HCT116 (cell line): ENCODE measurements at regions not wholly inside any gene's neighbourhood (a gene's known extent, or its start where the extent isn't known, plus 50 kb on each side); places are given as distances from the start of the nearest gene placed in this dataset.

Experiments used
- ATAC-seq: fragments of 200-7000 bp; cut with Tn5 transposase; 2 replicates; pipeline ENCODE4 v1.9.1; 2020; ENCODE audit warnings: mild to moderate bottlenecking, moderate library complexity
- BruUV-seq: library from RNA; stranded (reverse); fragments of 400-500 nt; replicated peaks from 2 replicates; lab custom pipeline; 2021; lab: Mats Ljungman, UMichigan
- CTCF ChIA-PET: fragments of 300-600 bp; sonication (Branson Sonifier 250); formaldehyde crosslinking; loops from one replicate; lab custom pipeline; 2021; ENCODE audit warnings: antibody characterized with exemption; lab: Charles Lee
- POLR2A ChIA-PET: fragments of 300-600, 350-600 bp; sonication (Branson Sonifier 250); formaldehyde crosslinking; loops from one replicate; lab custom pipeline; 2021; ENCODE audit warnings: antibody characterized with exemption; lab: Charles Lee
- RAD21 ChIA-PET, 2 experiments: fragments of 300-600 bp; sonication (Branson Sonifier 250); formaldehyde crosslinking; loops; one replicate each; lab custom pipeline; 2023; ENCODE audit warnings: low total read pairs in 2 of 2; ENCODE audit not compliant: uncharacterized antibody in 2 of 2, unreplicated experiment in 2 of 2, low non-redundant PET in 1 of 2; lab: Charles Lee
- DNase-seq: peaks from one replicate; pipeline ENCODE4 v3.0.0-alpha.2; 2010; ENCODE audit warnings: low read depth, low spot score
- H2AFZ ChIP-seq: fragments of 200-600 bp; shearing (Covaris generic), sonication (generic); 2 replicates; pipeline ENCODE4 v1.6.1; 2017; ENCODE audit warnings: low read depth, mixed run types, mixed read lengths, antibody characterized with exemption, low read length; ENCODE audit not compliant: poor library complexity, severe bottlenecking
- H3K27ac ChIP-seq: 2 replicates; pipeline ENCODE4 v1.5.1; 2012; ENCODE audit warnings: low read depth, low read length
- H3K27me3 ChIP-seq: fragments of 200-600 bp; sonication (generic); 2 replicates; pipeline ENCODE4 v1.6.1; 2016; ENCODE audit warnings: mixed run types, low read length, mixed read lengths; ENCODE audit not compliant: insufficient read depth
- H3K36me3 ChIP-seq, 2 experiments: fragments of 200-500 bp in 1 of 2; fragments of 200-600 bp in 1 of 2; sonication (Bioruptor generic) in 1 of 2; sonication (generic) in 1 of 2; 2 replicates each; pipeline versions ENCODE4 v1.5.1 to v1.6.1; 2014 to 2016; ENCODE audit warnings: low read length in 2 of 2, inconsistent platforms in 1 of 2, mixed read lengths in 1 of 2, mixed run types in 1 of 2; ENCODE audit not compliant: insufficient read depth in 2 of 2, control insufficient read depth in 1 of 2
- H3K4me1 ChIP-seq, 2 experiments: fragments of 200-600 bp in 1 of 2; sonication (generic) in 1 of 2; 2 replicates each; pipeline versions ENCODE4 v1.5.1 to v1.6.1; 2012 to 2017; ENCODE audit warnings: low read length in 2 of 2, inconsistent platforms in 1 of 2, mild to moderate bottlenecking in 1 of 2, mixed read lengths in 1 of 2, mixed run types in 1 of 2, moderate library complexity in 1 of 2; ENCODE audit not compliant: insufficient read depth in 2 of 2, control insufficient read depth in 1 of 2
- H3K4me2 ChIP-seq: fragments of 200-600 bp; sonication (generic); 2 replicates; pipeline ENCODE4 v1.6.1; 2017; ENCODE audit warnings: mixed run types, low read length, mixed read lengths
- H3K4me3 ChIP-seq, 2 experiments: fragments of 200-600 bp in 1 of 2; sonication (generic) in 1 of 2; replicated peaks in 1 of 2; 2 replicates each; pipeline ENCODE4 v1.5.1; 2011 to 2016; ENCODE audit warnings: low read length in 2 of 2, control low read depth in 1 of 2, low read depth in 1 of 2, mild to moderate bottlenecking in 1 of 2, mixed read lengths in 1 of 2, mixed run types in 1 of 2
- H3K79me2 ChIP-seq: fragments of 200-600 bp; sonication (generic); 2 replicates; pipeline ENCODE4 v1.6.1; 2017; ENCODE audit warnings: mild to moderate bottlenecking, mixed run types, low read length, moderate library complexity, mixed read lengths; ENCODE audit not compliant: insufficient read depth
- H3K9ac ChIP-seq: fragments of 200-600 bp; sonication (generic); 2 replicates; pipeline ENCODE4 v1.6.1; 2016; ENCODE audit warnings: low read length, mixed read lengths
- H3K9me2 ChIP-seq: fragments of 200-600 bp; sonication (generic), shearing (Covaris generic); 2 replicates; pipeline ENCODE4 v1.6.1; 2017; ENCODE audit warnings: mixed run types, mild to moderate bottlenecking, moderate library complexity; ENCODE audit not compliant: insufficient read depth
- H3K9me3 ChIP-seq, 2 experiments: fragments of 200-500 bp in 1 of 2; fragments of 200-600 bp in 1 of 2; sonication (Bioruptor generic) in 1 of 2; sonication (generic) in 1 of 2; 2 replicates each; pipeline ENCODE4 v1.6.1; 2014 to 2017; ENCODE audit warnings: low read length in 2 of 2, mixed read lengths in 2 of 2, inconsistent platforms in 1 of 2, low read depth in 1 of 2, mild to moderate bottlenecking in 1 of 2, mixed run types in 1 of 2, moderate library complexity in 1 of 2; ENCODE audit not compliant: control insufficient read depth in 1 of 2, insufficient read depth in 1 of 2
- H4K20me1 ChIP-seq: fragments of 200-600 bp; sonication (generic), shearing (Covaris generic); 2 replicates; pipeline ENCODE4 v1.6.1; 2017; ENCODE audit warnings: mixed run types, mild to moderate bottlenecking, moderate library complexity; ENCODE audit not compliant: insufficient read depth
- CBX3 ChIP-seq: IDR thresholded peaks from 2 replicates; pipeline ENCODE4 v1.6.1; 2012; ENCODE audit warnings: low read depth
- CEBPB ChIP-seq: IDR thresholded peaks from 2 replicates; pipeline ENCODE4 v1.6.1; 2012; ENCODE audit warnings: low read depth
- EZH2phosphoT487 ChIP-seq: fragments of 200-600 bp; IDR thresholded peaks from 2 replicates; pipeline ENCODE4 v1.6.1; 2018; ENCODE audit warnings: antibody characterized with exemption, borderline replicate concordance
- JUND ChIP-seq: IDR thresholded peaks from 2 replicates; pipeline ENCODE4 v1.6.1; 2012
- MAX ChIP-seq: IDR thresholded peaks from 2 replicates; pipeline ENCODE4 v1.6.1; 2012
- POLR2A ChIP-seq: IDR thresholded peaks from 2 replicates; pipeline ENCODE4 v1.7.0; 2011; ENCODE audit warnings: borderline replicate concordance; ENCODE audit not compliant: insufficient read depth, insufficient read length; ENCODE audit errors: extremely low read depth
- POLR2AphosphoS5 ChIP-seq: IDR thresholded peaks from 2 replicates; pipeline ENCODE4 v1.6.1; 2011; ENCODE audit warnings: mild to moderate bottlenecking, low read depth, low read length, moderate library complexity
- REST ChIP-seq: IDR thresholded peaks from 2 replicates; pipeline ENCODE4 v1.6.1; 2012; ENCODE audit warnings: low read depth
- SP1 ChIP-seq: IDR thresholded peaks from 2 replicates; pipeline ENCODE4 v1.6.1; 2012; ENCODE audit warnings: low read depth
- TCF7L2 ChIP-seq: IDR thresholded peaks from 2 replicates; pipeline ENCODE4 v1.7.0; 2011; ENCODE audit warnings: borderline replicate concordance, inconsistent platforms; ENCODE audit not compliant: insufficient read depth, insufficient read length; ENCODE audit errors: extremely low read depth
- ZFX ChIP-seq: fragments of 450-650 bp; IDR thresholded peaks from 2 replicates; pipeline ENCODE4 v1.6.1; 2017
- ZNF274 ChIP-seq: fragments of 200-500 bp; sonication (Bioruptor generic); IDR thresholded peaks from 2 replicates; pipeline ENCODE4 v1.6.1; 2014; ENCODE audit warnings: mild to moderate bottlenecking, low read depth, low read length, inconsistent platforms
- intact Hi-C: fragments of 100-400 bp; cut with micrococcal nuclease; formaldehyde crosslinking; loops from 2 replicates; pipeline ENCODE4 v1.10.0; 2022
- TF ChIP-seq, protein P1 (sequence below): IDR thresholded peaks from 2 replicates; pipeline ENCODE4 v1.6.1; 2011; ENCODE audit warnings: mild to moderate bottlenecking, low read length, moderate library complexity; ENCODE audit not compliant: insufficient replicate concordance; ENCODE audit errors: extremely low read depth
- TF ChIP-seq, protein P2 (sequence below), 3 experiments: fragments of 200-600 bp in 1 of 3; sonication (generic) in 1 of 3; IDR thresholded peaks in 2 of 3; conservative IDR thresholded peaks in 1 of 3; 2 replicates each; pipeline ENCODE4 v1.5.1; 2012 to 2017; ENCODE audit warnings: low read depth in 2 of 3, low read length in 2 of 3, antibody characterized with exemption in 1 of 3, borderline replicate concordance in 1 of 3, control low read depth in 1 of 3, mild to moderate bottlenecking in 1 of 3, mixed read lengths in 1 of 3, mixed run types in 1 of 3, moderate library complexity in 1 of 3; ENCODE audit not compliant: insufficient read depth in 1 of 3

DNA sequence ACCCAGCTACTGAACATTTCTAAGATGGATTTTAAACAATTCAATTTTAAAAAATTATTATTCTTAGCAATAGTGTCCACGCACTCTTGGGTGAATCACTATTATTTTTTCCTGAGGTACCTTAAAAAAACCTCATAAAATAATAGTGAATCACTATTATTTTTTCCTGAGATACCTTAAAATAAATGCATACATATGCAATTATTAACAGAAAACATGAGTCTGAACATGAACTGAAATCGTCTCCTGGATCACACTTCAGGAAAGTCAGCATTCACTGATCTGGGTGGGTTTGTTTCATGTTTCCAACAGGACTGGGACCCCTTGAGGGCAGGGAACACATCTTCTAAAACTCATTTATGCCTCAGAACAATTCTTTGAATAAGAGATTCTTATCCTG lies 63.1 kb upstream of the IFNLR1 start:
- no peak for ATAC-seq
- no peak overlapping the region for H3K4me2 ChIP-seq
- H3K4me1 ChIP-seq: peaks cover 0 to 6% of the 10 kb centered on the region in 2 experiments; a peak in 1 of 4 replicates
- H3K79me2 ChIP-seq: no peaks in the 10 kb centered on the region
- H3K27ac ChIP-seq: no peak overlapping the region
- TF ChIP-seq JUND (no peak), TCF7L2 (no peak), ZNF274 (no peak), CBX3 (no peak), EZH2phosphoT487 (no peak), POLR2AphosphoS5 (no peak), SP1 (no peak), CEBPB (no peak), ZFX (no peak), POLR2A (no peak), MAX (no peak), REST (no peak)
- TF ChIP-seq, protein P1, sequence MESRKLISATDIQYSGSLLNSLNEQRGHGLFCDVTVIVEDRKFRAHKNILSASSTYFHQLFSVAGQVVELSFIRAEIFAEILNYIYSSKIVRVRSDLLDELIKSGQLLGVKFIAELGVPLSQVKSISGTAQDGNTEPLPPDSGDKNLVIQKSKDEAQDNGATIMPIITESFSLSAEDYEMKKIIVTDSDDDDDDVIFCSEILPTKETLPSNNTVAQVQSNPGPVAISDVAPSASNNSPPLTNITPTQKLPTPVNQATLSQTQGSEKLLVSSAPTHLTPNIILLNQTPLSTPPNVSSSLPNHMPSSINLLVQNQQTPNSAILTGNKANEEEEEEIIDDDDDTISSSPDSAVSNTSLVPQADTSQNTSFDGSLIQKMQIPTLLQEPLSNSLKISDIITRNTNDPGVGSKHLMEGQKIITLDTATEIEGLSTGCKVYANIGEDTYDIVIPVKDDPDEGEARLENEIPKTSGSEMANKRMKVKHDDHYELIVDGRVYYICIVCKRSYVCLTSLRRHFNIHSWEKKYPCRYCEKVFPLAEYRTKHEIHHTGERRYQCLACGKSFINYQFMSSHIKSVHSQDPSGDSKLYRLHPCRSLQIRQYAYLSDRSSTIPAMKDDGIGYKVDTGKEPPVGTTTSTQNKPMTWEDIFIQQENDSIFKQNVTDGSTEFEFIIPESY: no peak
- TF ChIP-seq, protein P2, sequence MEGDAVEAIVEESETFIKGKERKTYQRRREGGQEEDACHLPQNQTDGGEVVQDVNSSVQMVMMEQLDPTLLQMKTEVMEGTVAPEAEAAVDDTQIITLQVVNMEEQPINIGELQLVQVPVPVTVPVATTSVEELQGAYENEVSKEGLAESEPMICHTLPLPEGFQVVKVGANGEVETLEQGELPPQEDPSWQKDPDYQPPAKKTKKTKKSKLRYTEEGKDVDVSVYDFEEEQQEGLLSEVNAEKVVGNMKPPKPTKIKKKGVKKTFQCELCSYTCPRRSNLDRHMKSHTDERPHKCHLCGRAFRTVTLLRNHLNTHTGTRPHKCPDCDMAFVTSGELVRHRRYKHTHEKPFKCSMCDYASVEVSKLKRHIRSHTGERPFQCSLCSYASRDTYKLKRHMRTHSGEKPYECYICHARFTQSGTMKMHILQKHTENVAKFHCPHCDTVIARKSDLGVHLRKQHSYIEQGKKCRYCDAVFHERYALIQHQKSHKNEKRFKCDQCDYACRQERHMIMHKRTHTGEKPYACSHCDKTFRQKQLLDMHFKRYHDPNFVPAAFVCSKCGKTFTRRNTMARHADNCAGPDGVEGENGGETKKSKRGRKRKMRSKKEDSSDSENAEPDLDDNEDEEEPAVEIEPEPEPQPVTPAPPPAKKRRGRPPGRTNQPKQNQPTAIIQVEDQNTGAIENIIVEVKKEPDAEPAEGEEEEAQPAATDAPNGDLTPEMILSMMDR (IDR thresholded peaks at IDR 0.05 in 2 of 3, conservative IDR thresholded peaks at IDR 0.05 in 1 of 3; ENCODE audit: borderline replicate concordance in 1 of 3, insufficient read depth in 1 of 3, low read depth in 2 of 3, low read length in 2 of 3): no peak
- TF ChIP-seq, all 23 proteins: peak for 0
- ChIA-PET CTCF (no interaction called here), POLR2A (no interaction called here), RAD21 (no interaction called here)
- no TSS peak for BruUV-seq
- Histone ChIP-seq H3K9me2 (no peaks in the 10 kb centered on the region), H3K36me3 (no peaks in the 10 kb centered on the region), H4K20me1 (no peaks in the 10 kb centered on the region), H3K9me3 (no peaks in the 10 kb centered on the region), H3K4me3 (no peak overlapping the region), H3K27me3 (no peaks in the 10 kb centered on the region), H2AFZ (no peak overlapping the region), H3K9ac (no peak overlapping the region)
- intact Hi-C loops: no loop called here
- DNase-seq: no peak
